GM23338 (cell line): ENCODE measurements at regions not wholly inside any gene's neighbourhood (a gene's known extent, or its start where the extent isn't known, plus 50 kb on each side); places are given as distances from the start of the nearest gene placed in this dataset.

Experiments used
- ATAC-seq: fragments of 200-7000 bp; cut with Tn5 transposase; 3 replicates; pipeline ENCODE4 v1.9.1; 2020
- DNase-seq: peaks from one replicate; pipeline ENCODE4 v3.0.0-alpha.2; 2015; ENCODE audit warnings: low spot score
- H2AFZ ChIP-seq: fragments of 200-600 bp; sonication (generic); 2 replicates; pipeline ENCODE4 v1.8.0; 2016; ENCODE audit warnings: antibody characterized with exemption, mild to moderate bottlenecking, moderate library complexity
- H3F3A ChIP-seq: fragments of 200-600 bp; sonication (generic); replicated peaks from 2 replicates; pipeline ENCODE4 v1.8.0; 2017; ENCODE audit warnings: antibody characterized with exemption, mixed run types, low read depth
- H3K27ac ChIP-seq: fragments of 200-600 bp; sonication (generic); 2 replicates; pipeline ENCODE4 v1.6.1; 2016; ENCODE audit warnings: low read depth
- H3K27me3 ChIP-seq: fragments of 200-600 bp; sonication (generic); 2 replicates; pipeline ENCODE4 v1.8.0; 2016; ENCODE audit warnings: mild to moderate bottlenecking, mixed run types, moderate library complexity; ENCODE audit not compliant: insufficient read depth
- H3K36me3 ChIP-seq: fragments of 200-600 bp; sonication (generic); 2 replicates; pipeline ENCODE4 v1.8.0; 2016; ENCODE audit warnings: mild to moderate bottlenecking; ENCODE audit not compliant: insufficient read depth
- H3K4me1 ChIP-seq: fragments of 200-600 bp; sonication (generic); 2 replicates; pipeline ENCODE4 v1.8.0; 2016; ENCODE audit warnings: mild to moderate bottlenecking, moderate library complexity; ENCODE audit not compliant: insufficient read depth
- H3K4me2 ChIP-seq: fragments of 200-600 bp; sonication (generic); 2 replicates; pipeline ENCODE4 v1.7.1; 2017; ENCODE audit warnings: mixed run types
- H3K4me3 ChIP-seq: fragments of 200-600 bp; sonication (generic); 2 replicates; pipeline ENCODE4 v1.6.1; 2016; ENCODE audit warnings: mixed run types
- H3K79me2 ChIP-seq: fragments of 200-600 bp; sonication (generic); replicated peaks from 2 replicates; pipeline ENCODE4 v1.8.0; 2017; ENCODE audit warnings: mild to moderate bottlenecking; ENCODE audit not compliant: insufficient read depth
- H3K9me2 ChIP-seq: fragments of 200-600 bp; sonication (generic); 2 replicates; pipeline ENCODE4 v1.8.0; 2017; ENCODE audit not compliant: insufficient read depth
- H4K20me1 ChIP-seq: fragments of 200-600 bp; sonication (generic); replicated peaks from 2 replicates; pipeline ENCODE4 v1.8.0; 2017; ENCODE audit warnings: mild to moderate bottlenecking; ENCODE audit not compliant: insufficient read depth
- H3K27ac Mint-ChIP-seq: 2 replicates; pipeline ENCODE4 v1.8.0; 2020; ENCODE audit warnings: inconsistent platforms, mild to moderate bottlenecking, moderate library complexity, mixed read lengths
- H3K27me3 Mint-ChIP-seq: 3 replicates; pipeline ENCODE4 v1.8.0; 2022; ENCODE audit warnings: low read depth, mild to moderate bottlenecking, moderate library complexity, mixed read lengths, inconsistent platforms; ENCODE audit not compliant: insufficient read depth, poor library complexity
- H3K36me3 Mint-ChIP-seq: 3 replicates; pipeline ENCODE4 v1.8.0; 2021; ENCODE audit warnings: low read depth, mild to moderate bottlenecking, inconsistent platforms, moderate library complexity, mixed read lengths
- H3K4me1 Mint-ChIP-seq: 3 replicates; pipeline ENCODE4 v1.8.0; 2020; ENCODE audit warnings: mild to moderate bottlenecking, inconsistent platforms, mixed read lengths
- H3K4me3 Mint-ChIP-seq: 3 replicates; pipeline ENCODE4 v1.8.0; 2021; ENCODE audit warnings: moderate library complexity, mild to moderate bottlenecking, inconsistent platforms, mixed read lengths
- H3K9me3 Mint-ChIP-seq: 3 replicates; pipeline ENCODE4 v1.8.0; 2020; ENCODE audit warnings: moderate library complexity, mild to moderate bottlenecking, inconsistent platforms, mixed read lengths
- CTCF ChIP-seq, 2 experiments: fragments of 200-600 bp in 1 of 2; sonication (generic) in 1 of 2; conservative IDR thresholded peaks; 2 replicates each; pipeline versions ENCODE4 v1.5.1 to v1.6.1; 2016 to 2017; ENCODE audit warnings: antibody characterized with exemption in 2 of 2, low read depth in 2 of 2, mild to moderate bottlenecking in 2 of 2, moderate library complexity in 1 of 2
- EZH2phosphoT487 ChIP-seq: fragments of 200-600 bp; sonication (generic); IDR thresholded peaks from one replicate; pipeline ENCODE4 v1.8.1; 2018; ENCODE audit warnings: antibody characterized with exemption; ENCODE audit not compliant: unreplicated experiment
- JUNB ChIP-seq: IDR thresholded peaks from one replicate; pipeline ENCODE4 v1.6.1; 2016; ENCODE audit warnings: antibody characterized with exemption; ENCODE audit not compliant: unreplicated experiment
- NANOG ChIP-seq: IDR thresholded peaks from 2 replicates; pipeline ENCODE4 v1.6.1; 2016; ENCODE audit warnings: antibody characterized with exemption, borderline replicate concordance
- STAT1 ChIP-seq: IDR thresholded peaks from one replicate; pipeline ENCODE4 v1.6.1; 2016; ENCODE audit warnings: antibody characterized with exemption; ENCODE audit not compliant: unreplicated experiment
- ZNF331 ChIP-seq: fragments of 250-450 bp; sonication (Bioruptor Pico); IDR thresholded peaks from 2 replicates; pipeline ENCODE4 v1.5.0; 2020; ENCODE audit warnings: low read depth, mild to moderate bottlenecking, moderate library complexity
- ZNF462 ChIP-seq: fragments of 250-450 bp; sonication (Bioruptor Pico); IDR thresholded peaks from 2 replicates; pipeline ENCODE4 v1.5.0; 2020; ENCODE audit warnings: mild to moderate bottlenecking, moderate library complexity

GRCh38 chr13:47025791-47026447, 129.1 kb upstream of the HTR2A start (continued):
- no peak for TF ChIP-seq EZH2phosphoT487
- TF ChIP-seq ZNF331 (CRISPR knock-in tag), result no peak
- TF ChIP-seq STAT1, result no peak
- no peak for TF ChIP-seq CTCF (conservative IDR thresholded peaks at IDR 0.05; ENCODE audit: low read depth in 2 of 2)
- no peak for TF ChIP-seq ZNF462 (CRISPR knock-in tag)
- no peak for TF ChIP-seq NANOG

GRCh38 chr13:47019977-47020376, 123.1 kb upstream of the HTR2A start:
- no peak; the same call in 2 of the 3 replicates for ATAC-seq
- no peak for TF ChIP-seq JUNB
- Histone ChIP-seq H3K36me3 (no peaks in the 10 kb centered on the region), H2AFZ (no peak overlapping the region), H3K9me2 (peaks cover 26% of the 10 kb centered on the region), H3K79me2 (no peaks in the 10 kb centered on the region), H3K27me3 (no peaks in the 10 kb centered on the region), H3K4me2 (no peak overlapping the region), H3K4me1 (no peaks in the 10 kb centered on the region), H3K27ac (no peak overlapping the region), H4K20me1 (no peaks in the 10 kb centered on the region), H3F3A (no peaks in the 10 kb centered on the region), H3K4me3 (no peak overlapping the region)
- peaks cover 2% of the 10 kb centered on the region; the same call in 2 of the 3 replicates for H3K9me3 Mint-ChIP-seq
- peaks cover 3% of the 10 kb centered on the region; the same call in 2 of the 3 replicates for H3K36me3 Mint-ChIP-seq
- no peak overlapping the region for H3K4me3 Mint-ChIP-seq
- no peak overlapping the region for H3K27ac Mint-ChIP-seq
- DNase-seq, result no peak
- H3K27me3 Mint-ChIP-seq, result peaks cover 1% of the 10 kb centered on the region
- H3K4me1 Mint-ChIP-seq, result peaks cover 12% of the 10 kb centered on the region; the same call in 2 of the 3 replicates
